B cell (primary cell): ENCODE measurements at regions not wholly inside any gene's neighbourhood (a gene's known extent, or its start where the extent isn't known, plus 50 kb on each side); places are given as distances from the start of the nearest gene placed in this dataset.

Experiments used
- CTCF ChIP-seq: fragments of 200-600 bp; IDR thresholded peaks from one replicate; pipeline ENCODE4 v1.8.0; 2022; ENCODE audit warnings: antibody characterized with exemption, mild to moderate bottlenecking
- EZH2 ChIP-seq: IDR thresholded peaks from 2 replicates; pipeline ENCODE4 v1.6.1; 2012; ENCODE audit warnings: borderline replicate concordance, low read depth, mild to moderate bottlenecking, moderate library complexity, low read length; ENCODE audit not compliant: insufficient read depth, poor library complexity, severe bottlenecking

- TF ChIP-seq CTCF: no peak
- no peak for TF ChIP-seq EZH2
Observed at GRCh38 chr6:48744948-48745347, 634.0 kb upstream of the PTCHD4 start.
